SKM-1 (cell line): ENCODE measurements at regions not wholly inside any gene's neighbourhood (a gene's known extent, or its start where the extent isn't known, plus 50 kb on each side); places are given as distances from the start of the nearest gene placed in this dataset.

Experiments
- DNase-seq: peaks from one replicate; lab custom pipeline; 2025; ENCODE audit not compliant: unreplicated experiment; lab: John Stamatoyannopoulos, UW

DNA sequence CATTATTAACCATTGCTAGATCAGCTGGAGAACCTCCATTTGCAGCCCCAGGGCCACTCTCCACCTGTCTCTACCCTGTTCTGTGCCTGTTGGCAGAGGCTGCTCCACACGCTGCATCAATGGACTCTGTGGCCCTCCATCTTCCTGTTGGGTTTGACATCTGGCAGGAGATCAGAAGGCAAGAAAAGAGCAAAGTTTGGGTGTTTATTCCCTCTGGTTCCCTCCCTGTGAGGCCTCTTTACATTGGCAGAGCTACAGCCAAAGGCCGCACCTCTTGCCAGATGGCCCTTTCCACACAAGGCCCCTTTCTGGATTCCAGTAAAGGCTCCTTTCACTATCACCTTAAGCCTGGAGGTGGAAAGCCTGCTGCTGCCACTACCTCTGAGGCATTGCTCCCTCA is 110.9 kb upstream of the RND3 start:
- DNase-seq = no peak

DNA sequence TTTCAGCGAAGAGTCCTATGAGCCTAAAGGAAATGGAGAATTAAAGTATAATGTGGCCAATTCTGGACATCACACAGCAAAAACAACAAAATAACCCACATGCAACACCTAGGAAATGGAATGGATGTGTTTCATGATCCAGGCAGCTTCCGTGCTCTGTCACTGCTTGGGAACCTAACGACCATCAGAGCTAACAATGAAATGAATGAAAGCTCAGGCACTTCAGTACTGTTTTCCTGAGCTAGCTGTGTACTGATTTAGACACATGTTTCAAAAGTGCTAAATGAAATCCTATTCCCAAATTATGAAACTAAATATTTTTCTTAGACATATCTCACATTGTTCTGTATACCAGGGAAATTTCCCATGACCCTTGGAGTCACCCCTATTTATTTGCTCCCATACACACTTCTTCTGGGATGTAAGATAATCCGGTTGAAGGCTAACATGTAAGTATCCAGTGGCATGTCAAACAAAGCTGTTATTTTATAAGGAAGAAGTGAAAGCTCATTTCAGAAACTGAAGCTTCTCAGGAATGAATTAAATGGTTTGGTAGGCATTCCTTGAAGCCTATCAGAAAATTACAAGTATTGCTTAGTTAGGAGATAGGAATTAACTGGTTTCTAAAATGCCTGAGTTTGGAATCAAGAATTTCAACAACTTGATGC is 108.5 kb upstream of the RND3 start:
- DNase-seq = no peak

DNA sequence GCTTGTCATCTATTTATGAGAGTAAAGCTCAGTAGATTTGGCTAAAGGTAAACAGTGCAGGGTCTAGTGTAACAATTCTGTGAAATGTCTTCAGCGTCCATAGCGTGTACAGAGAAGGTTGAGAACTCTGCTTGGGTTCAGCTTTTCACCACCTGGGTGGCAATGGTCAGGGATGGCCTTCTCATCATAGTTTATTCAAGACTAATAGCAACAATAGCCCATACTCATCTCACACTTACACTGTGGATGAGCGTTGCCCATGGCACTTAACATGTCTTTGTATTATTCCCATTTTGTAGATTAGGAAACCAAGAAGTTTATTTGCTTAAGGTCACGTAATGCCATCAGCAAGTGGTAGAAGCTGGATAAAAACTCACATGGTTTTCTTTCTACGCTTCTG is 106.8 kb upstream of the RND3 start:
- no peak for DNase-seq

GRCh38 chr2:150591496-150592285 is 104.2 kb upstream of the RND3 start:
- DNase-seq = no peak

GRCh38 chr2:150589681-150590080 is 102.2 kb upstream of the RND3 start:
- no peak for DNase-seq

DNA sequence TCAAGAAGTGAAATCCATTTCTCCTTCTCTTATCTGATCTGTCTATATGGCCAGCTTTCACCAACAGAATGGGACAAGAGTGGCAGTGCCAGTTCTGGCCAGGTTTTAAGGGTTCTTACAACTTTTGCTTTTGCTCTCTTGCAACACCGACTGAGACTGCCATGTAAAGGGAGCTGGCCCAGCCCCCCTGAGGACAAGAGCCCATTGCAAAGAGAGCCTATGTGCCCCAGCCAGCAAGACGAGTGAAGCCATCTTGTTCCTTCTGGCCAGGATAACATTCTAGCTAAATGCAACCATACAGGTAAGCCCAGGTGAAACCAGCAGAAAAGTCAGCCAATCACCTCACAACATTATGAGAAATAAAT is 101.0 kb upstream of the RND3 start:
- DNase-seq = no peak

- no peak for DNase-seq
These were observed 100.4 kb upstream of the RND3 start for GRCh38 chr2:150587547-150588505.

GRCh38 chr2:150586858-150587257 is 99.4 kb upstream of the RND3 start:
- peak; percentile 7 for DNase-seq

DNA sequence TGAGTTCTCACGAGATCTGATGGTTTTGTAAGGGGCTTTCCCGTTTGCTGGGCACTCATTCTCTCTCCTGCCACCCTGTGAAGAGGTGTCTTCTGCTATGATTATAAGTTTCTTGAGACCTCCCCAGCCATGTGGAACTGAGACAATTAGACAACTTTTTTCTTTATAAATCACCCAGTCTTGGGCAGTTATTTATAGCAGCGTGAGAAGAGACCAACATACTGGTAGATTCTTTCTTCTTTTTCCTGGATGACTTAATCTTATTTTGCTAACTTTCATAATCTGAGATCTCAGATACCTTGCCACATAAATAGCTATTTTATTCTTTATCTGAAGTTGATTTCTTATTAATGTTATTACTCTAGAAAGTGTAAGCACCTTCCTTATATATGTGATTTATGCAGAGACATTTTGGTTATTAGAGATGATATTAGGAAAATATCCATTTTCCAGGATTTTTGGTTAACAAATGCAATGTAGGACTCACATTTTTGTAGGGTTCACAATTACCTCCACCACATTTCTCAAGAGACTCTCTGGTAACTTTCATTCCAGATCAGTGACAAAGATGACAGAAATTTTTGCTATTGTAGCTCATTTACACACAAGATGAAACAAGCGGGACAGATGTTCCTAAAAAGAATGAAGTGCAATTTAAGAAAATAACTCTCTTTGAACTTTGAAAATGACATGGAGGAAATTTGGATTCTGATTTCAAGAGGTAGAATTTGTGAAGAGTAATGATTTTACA is 97.9 kb upstream of the RND3 start:
- no peak for DNase-seq

GRCh38 chr2:150584081-150584480 is 96.6 kb upstream of the RND3 start:
- no peak for DNase-seq

GRCh38 chr2:150581717-150582472 is 94.4 kb upstream of the RND3 start:
- DNase-seq = no peak

- no peak for DNase-seq
These were observed 91.0 kb upstream of the RND3 start for GRCh38 chr2:150578481-150578880.

DNA sequence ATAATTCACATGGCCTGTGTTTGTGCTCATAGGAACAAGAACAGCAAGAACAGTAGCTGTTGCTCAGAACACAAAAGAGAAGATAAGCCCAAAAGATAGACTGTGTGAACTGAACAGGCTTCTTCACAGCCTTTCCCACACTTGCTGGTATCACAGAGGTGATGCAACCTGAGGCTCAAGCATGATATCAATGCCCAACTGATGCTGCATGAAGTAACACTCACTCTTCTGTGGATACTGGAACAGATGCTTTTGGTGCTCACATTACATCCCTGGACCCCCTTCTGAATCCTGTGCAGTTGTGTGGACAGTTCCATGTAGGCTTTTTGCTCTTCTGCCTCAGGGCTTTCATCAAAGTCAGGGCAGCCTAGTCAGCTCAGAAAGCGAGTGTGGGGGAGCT is 88.4 kb upstream of the RND3 start:
- DNase-seq = no peak

DNA sequence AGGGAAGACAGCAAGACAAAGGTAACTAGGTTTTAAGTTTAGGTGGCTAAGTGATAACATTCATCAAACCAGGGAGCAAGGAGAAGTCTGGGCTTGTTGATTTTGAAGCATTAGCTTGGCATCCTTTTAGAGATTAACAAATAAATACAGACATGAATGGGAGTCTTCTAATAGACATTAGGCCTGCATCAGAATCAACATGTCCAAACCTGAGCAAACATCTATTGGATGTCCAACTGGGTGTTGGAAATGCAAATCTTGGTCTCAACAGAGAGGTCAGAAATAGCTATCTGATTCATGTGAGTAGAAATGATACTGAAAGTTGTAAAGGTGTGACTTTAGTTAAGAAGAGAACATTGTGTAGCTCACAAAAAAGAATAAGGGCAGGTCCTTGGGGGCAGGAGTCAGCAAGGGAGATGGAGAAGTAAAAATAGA is 85.5 kb upstream of the RND3 start:
- no peak for DNase-seq

DNA sequence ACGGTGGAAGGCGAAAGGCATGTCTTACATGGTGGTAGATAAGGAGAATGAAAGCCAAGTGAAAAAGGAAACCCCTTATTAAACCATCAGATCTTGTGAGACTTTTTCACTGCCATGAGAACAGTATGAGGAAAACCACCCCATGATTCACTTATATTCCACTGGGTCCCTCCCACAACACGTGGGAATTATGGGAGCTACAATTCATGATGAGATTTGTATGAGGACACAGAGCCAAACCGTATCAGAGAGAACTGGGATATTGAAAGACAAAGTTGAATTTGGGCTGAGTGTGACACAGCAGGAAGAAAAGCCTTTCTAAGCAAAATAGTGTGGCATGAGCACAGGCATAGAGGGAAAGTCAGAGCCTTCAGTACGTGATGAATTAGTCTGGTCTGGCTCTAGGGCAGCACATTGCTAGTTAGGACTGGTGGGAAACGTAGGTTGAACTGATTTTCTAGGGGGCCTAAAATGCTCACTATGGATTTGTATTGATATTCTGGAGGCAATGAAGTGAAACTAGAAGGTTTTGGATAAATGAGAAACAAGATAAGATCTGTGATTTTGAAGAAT is 84.8 kb upstream of the RND3 start:
- no peak for DNase-seq

GRCh38 chr2:150571121-150571520 is 83.7 kb upstream of the RND3 start:
- no peak for DNase-seq

GRCh38 chr2:150570712-150571111 is 83.2 kb upstream of the RND3 start:
- DNase-seq = no peak

DNA sequence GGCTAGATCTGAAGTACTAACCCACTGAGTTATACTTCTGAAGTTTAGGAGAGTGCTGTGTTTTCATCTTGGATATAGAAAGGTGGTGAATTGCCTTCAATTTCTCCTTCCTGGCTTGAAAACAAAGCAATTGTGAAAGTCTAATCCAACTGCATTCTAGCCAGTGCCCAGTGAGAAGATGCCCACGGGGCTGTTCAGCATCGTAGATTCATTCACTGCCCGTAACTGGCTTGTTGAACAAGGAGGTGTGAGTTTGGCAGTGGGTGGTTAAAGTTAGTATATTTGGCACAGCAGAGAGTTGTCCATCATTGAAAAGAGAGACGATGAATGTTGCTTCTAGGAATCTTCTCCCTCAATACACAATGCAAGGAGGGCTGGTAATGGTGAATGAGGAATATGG is 82.3 kb upstream of the RND3 start:
- DNase-seq = no peak

- DNase-seq = no peak
These were observed 80.4 kb upstream of the RND3 start for GRCh38 chr2:150567771-150568301.

DNA sequence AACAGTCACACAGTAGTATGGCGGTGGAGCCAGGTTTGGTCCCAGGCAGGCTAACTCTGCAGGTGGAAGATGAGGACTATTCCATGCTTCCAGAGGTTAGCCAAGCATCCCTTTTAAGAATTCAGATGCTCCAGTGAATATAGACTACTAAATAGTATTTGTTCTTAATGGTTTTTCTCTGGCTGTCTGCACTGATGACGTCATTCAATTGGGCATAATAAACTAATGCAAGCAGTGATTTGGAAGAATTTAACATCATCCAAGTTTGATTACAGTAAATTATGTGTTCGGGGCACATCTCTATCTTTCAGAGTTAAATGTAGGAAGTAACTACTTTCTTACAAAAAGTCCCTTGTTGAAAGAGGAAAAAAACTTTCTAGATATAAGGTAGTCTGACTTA is 78.8 kb upstream of the RND3 start:
- DNase-seq = no peak
